Testis (tissue), 2 donors: ENCODE measurements at regions not wholly inside any gene's neighbourhood (a gene's known extent, or its start where the extent isn't known, plus 50 kb on each side); places are given as distances from the start of the nearest gene placed in this dataset.

Experiments
- DNase-seq: peaks from one replicate; pipeline ENCODE4 v3.0.0-alpha.2; 2019
- H3K27ac ChIP-seq, 2 donors: fragments of 200-600 bp; sonication (generic); one replicate each; pipeline ENCODE4 v1.5.1; 2019
- H3K27me3 ChIP-seq: fragments of 200-600 bp; sonication (generic); one replicate; pipeline ENCODE4 v1.5.1; 2019
- H3K36me3 ChIP-seq: fragments of 200-600 bp; sonication (generic); one replicate; pipeline ENCODE4 v1.5.1; 2017; ENCODE audit warnings: low read depth; ENCODE audit errors: missing control alignments
- H3K4me1 ChIP-seq: fragments of 200-600 bp; sonication (generic); one replicate; pipeline ENCODE4 v1.5.1; 2019
- H3K4me3 ChIP-seq, 2 donors: fragments of 200-600 bp; sonication (generic); one replicate each; pipeline ENCODE4 v1.5.1; 2017 to 2019
- H3K9me3 ChIP-seq: fragments of 200-600 bp; sonication (generic); one replicate; pipeline ENCODE4 v1.5.1; 2017
- CTCF ChIP-seq, 3 experiments: fragments of 450-650 bp in 2 of 3; fragments of 200-600 bp in 1 of 3; sonication (generic) in 1 of 3; IDR thresholded peaks; one replicate each; pipeline ENCODE4 v1.5.1; 2016 to 2019; ENCODE audit warnings: antibody characterized with exemption in 3 of 3, mild to moderate bottlenecking in 2 of 3, moderate library complexity in 1 of 3
- POLR2A ChIP-seq: fragments of 450-650 bp; IDR thresholded peaks from one replicate; pipeline ENCODE4 v1.6.1; 2017; ENCODE audit warnings: antibody characterized with exemption, mild to moderate bottlenecking, moderate library complexity
- WGBS, 2 donors: methylation state at CpG; one replicate each; pipeline ENCODE4 v1.1.5; 2018; 5-methylcytosine and 5-hydroxymethylcytosine counted together
- intact Hi-C: fragments of 100-400 bp; cut with DNase I; formaldehyde crosslinking; loops from one replicate; pipeline ENCODE4 v1.15.1; 2023; ENCODE audit warnings: low total_unique reads

DNA sequence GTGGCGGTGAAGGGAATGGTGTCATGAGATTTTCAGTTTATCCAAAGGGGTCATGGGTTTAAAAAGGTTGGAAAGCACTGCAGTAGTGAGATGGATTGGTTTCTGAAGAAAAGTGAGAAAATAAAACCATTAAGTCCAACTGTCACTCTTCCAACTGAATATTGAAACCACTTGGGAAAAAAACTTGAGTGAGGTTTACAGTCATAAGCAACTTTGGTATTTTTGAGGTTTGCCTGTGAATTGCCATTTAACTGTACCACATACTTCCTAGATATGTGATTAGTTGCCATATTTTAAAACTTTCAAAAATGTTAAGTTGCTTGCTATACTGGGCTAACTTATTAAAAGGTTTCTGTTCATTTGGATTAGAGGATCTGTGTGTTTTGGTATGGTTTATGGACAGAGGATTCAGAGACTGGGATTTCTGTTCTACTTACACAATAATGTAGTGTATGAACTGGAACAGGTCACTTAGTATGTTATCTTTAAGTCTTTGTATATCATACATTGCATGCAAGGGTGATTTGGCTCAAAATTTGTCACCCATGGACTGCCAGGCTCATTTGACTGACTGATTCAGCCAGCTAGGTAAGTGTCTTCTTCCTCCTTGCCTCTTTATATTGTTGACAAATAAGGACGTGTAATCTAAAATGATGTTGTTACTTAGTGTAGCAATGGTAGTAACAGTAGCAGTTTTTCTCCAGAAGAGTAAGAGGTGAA, 201.4 kb upstream of the EOMES start:
- TF ChIP-seq POLR2A = no peak
- TF ChIP-seq CTCF (IDR thresholded peaks at IDR 0.05) = no peak
- no peak overlapping the region for H3K4me3 ChIP-seq
- no peaks in the 10 kb centered on the region for H3K27me3 ChIP-seq
- no peaks in the 10 kb centered on the region for H3K9me3 ChIP-seq
- no peak for DNase-seq
- WGBS, 2 donors = 73 to 78% methylated on average over 2 of the region's 2 CpGs
- intact Hi-C loops = no loop called here
- H3K27ac ChIP-seq = no peak overlapping the region
- H3K4me1 ChIP-seq = no peaks in the 10 kb centered on the region
- H3K36me3 ChIP-seq = no peaks in the 10 kb centered on the region

DNA sequence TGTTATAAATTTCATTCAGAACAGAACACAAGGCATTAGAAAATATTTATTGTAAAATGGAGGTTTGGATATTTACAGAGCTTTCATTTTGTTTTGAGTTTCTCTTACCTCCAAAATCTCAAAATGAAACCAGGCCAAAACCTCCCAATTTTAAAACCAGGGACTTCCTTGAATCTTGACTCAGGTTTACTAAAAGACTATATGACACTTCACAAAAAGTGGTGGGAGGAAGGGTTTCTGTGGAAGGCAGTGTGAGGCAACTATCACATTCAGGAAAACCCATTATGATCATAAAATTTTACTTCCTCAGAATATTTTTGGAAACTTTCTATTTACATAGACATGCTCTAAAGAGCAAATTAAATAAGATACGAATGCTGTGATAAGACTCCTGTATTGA, 205.8 kb upstream of the EOMES start:
- H3K4me3 ChIP-seq = no peak overlapping the region
- H3K9me3 ChIP-seq = no peaks in the 10 kb centered on the region
- no peak for DNase-seq
- intact Hi-C loops = no loop called here
- H3K4me1 ChIP-seq = no peaks in the 10 kb centered on the region
- no peak overlapping the region for H3K27ac ChIP-seq
- H3K27me3 ChIP-seq = no peaks in the 10 kb centered on the region
- no peaks in the 10 kb centered on the region for H3K36me3 ChIP-seq
- TF ChIP-seq CTCF (IDR thresholded peaks at IDR 0.05) (no peak), POLR2A (no peak)
- WGBS, 2 donors = 71 to 80% methylated on average over 1 of the region's 1 CpG

DNA sequence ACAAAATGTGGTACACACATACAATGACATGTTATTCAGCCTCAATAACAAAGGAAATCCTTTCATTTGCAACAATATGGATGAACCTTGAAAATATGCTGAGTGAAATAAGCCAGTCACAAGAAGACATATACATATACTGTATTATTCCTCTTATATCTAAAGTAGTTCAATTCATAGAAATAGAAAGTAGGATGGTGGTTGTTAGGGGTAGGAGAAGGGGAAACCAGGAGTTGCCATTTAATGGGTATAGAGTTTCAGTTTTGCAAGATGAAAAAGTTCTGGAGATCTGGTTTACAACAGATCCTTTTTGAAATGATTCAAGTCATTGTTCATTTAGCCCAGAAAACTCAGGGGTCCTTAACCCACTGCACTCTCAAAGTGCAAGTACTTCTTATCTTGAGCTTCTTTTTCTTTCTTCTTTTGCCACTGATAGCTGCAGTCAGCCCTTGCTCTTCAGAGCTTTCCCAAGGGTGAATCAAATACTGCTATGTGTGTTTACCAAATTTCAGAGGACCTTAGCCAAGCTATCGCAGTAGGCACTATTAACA, 208.0 kb upstream of the EOMES start:
- H3K9me3 ChIP-seq = no peaks in the 10 kb centered on the region
- TF ChIP-seq POLR2A (no peak), CTCF (IDR thresholded peaks at IDR 0.05) (no peak)
- no peak overlapping the region for H3K27ac ChIP-seq
- no peak for DNase-seq
- H3K36me3 ChIP-seq = no peaks in the 10 kb centered on the region
- H3K4me3 ChIP-seq = no peak overlapping the region
- 86 to 89% methylated on average over 1 of the region's 1 CpG for WGBS, 2 donors
- intact Hi-C loops = no loop called here
- H3K4me1 ChIP-seq = no peaks in the 10 kb centered on the region
- H3K27me3 ChIP-seq = no peaks in the 10 kb centered on the region

DNA sequence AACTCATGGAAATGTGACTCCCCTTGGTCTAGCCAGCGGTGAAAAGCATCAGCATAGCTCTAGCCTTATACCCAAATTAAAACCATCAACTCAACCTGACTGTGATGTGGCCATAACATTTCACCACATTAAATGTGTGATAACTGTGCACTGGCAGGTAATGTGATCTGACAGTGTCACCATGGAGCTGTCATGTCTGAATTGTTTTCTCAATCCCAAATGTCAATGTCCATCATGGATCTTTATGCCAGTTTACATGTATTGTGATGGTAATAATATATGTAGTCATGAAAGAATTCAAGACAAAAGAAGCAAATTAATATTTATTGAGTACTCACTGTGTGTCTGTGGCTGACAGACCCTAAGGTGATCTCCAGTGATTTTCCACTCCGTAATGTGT, 213.4 kb upstream of the EOMES start:
- no peak overlapping the region for H3K27ac ChIP-seq
- no peak for DNase-seq
- H3K9me3 ChIP-seq = no peaks in the 10 kb centered on the region
- H3K27me3 ChIP-seq = no peaks in the 10 kb centered on the region
- intact Hi-C loops = no loop called here
- no peaks in the 10 kb centered on the region for H3K36me3 ChIP-seq
- no peaks in the 10 kb centered on the region for H3K4me1 ChIP-seq
- WGBS, 2 donors = 92 to 93% methylated on average over 2 of the region's 2 CpGs
- H3K4me3 ChIP-seq = no peak overlapping the region
- TF ChIP-seq POLR2A (no peak), CTCF (IDR thresholded peaks at IDR 0.05) (no peak)

GRCh38 chr3:27939521-27939920, 217.4 kb upstream of the EOMES start:
- TF ChIP-seq POLR2A (no peak), CTCF (IDR thresholded peaks at IDR 0.05) (no peak)
- no peak overlapping the region for H3K4me3 ChIP-seq
- H3K27me3 ChIP-seq = no peaks in the 10 kb centered on the region
- H3K27ac ChIP-seq = no peak overlapping the region
- intact Hi-C loops = no loop called here
- DNase-seq = no peak
- no peaks in the 10 kb centered on the region for H3K9me3 ChIP-seq
- H3K36me3 ChIP-seq = no peaks in the 10 kb centered on the region
- H3K4me1 ChIP-seq = no peaks in the 10 kb centered on the region
